ENCODE measurements at regions not wholly inside any gene's neighbourhood (a gene's known extent, or its start where the extent isn't known, plus 50 kb on each side); places are given as distances from the start of the nearest gene placed in this dataset.

GRCh38 chr17:36661047-36661666 is 59.8 kb downstream of the MRM1 start:
- peaks cover 37% of the 10 kb centered on the region for H3K27me3 Mint-ChIP-seq (ENCODE audit: low read depth)

GRCh38 chr17:36661688-36662087 is 60.3 kb downstream of the MRM1 start:
- Mint-ChIP-seq H3K9me3 (no peaks in the 10 kb centered on the region), H3K27me3 (ENCODE audit: low read depth) (peaks cover 35% of the 10 kb centered on the region), H3K4me1 (ENCODE audit: low read depth) (peaks cover 1% of the 10 kb centered on the region), H3K27ac (no peak overlapping the region), H3K4me3 (no peak overlapping the region), H3K36me3 (ENCODE audit: low read depth) (no peaks in the 10 kb centered on the region)
- DNase-seq (ENCODE audit: low spot score) = no peak

More at GRCh38 chr17:36661047-36661666, 59.8 kb downstream of the MRM1 start:
- DNase-seq (ENCODE audit: low spot score) = no peak
- Mint-ChIP-seq H3K36me3 (ENCODE audit: low read depth) (no peaks in the 10 kb centered on the region), H3K4me3 (no peak overlapping the region), H3K27ac (no peak overlapping the region), H3K9me3 (no peaks in the 10 kb centered on the region), H3K4me1 (ENCODE audit: low read depth) (peaks cover 1% of the 10 kb centered on the region)

- DNase-seq (ENCODE audit: low spot score) = no peak
Observed at GRCh38 chr17:36665417-36665816, 64.0 kb downstream of the MRM1 start.

GRCh38 chr17:36667922-36668321 is 66.5 kb downstream of the MRM1 start:
- Mint-ChIP-seq H3K9me3 (no peaks in the 10 kb centered on the region), H3K36me3 (ENCODE audit: low read depth) (no peaks in the 10 kb centered on the region), H3K4me3 (no peak overlapping the region), H3K27me3 (ENCODE audit: low read depth) (no peaks in the 10 kb centered on the region), H3K27ac (no peak overlapping the region), H3K4me1 (ENCODE audit: low read depth) (peaks cover 9% of the 10 kb centered on the region)
- no peak for DNase-seq (ENCODE audit: low spot score)

More at GRCh38 chr17:36665417-36665816, 64.0 kb downstream of the MRM1 start:
- H3K4me3 Mint-ChIP-seq = no peak overlapping the region
- H3K4me1 Mint-ChIP-seq (ENCODE audit: low read depth) = peaks cover 3% of the 10 kb centered on the region
- H3K27me3 Mint-ChIP-seq (ENCODE audit: low read depth) = peaks cover 10% of the 10 kb centered on the region
- H3K36me3 Mint-ChIP-seq (ENCODE audit: low read depth) = no peaks in the 10 kb centered on the region
- H3K9me3 Mint-ChIP-seq = no peaks in the 10 kb centered on the region
- H3K27ac Mint-ChIP-seq = no peak overlapping the region

- no peak overlapping the region for H3K4me3 Mint-ChIP-seq
- H3K4me1 Mint-ChIP-seq (ENCODE audit: low read depth) = peaks cover 18% of the 10 kb centered on the region
- H3K27ac Mint-ChIP-seq = no peak overlapping the region
- H3K9me3 Mint-ChIP-seq = no peaks in the 10 kb centered on the region
- DNase-seq (ENCODE audit: low spot score) = no peak
- H3K27me3 Mint-ChIP-seq (ENCODE audit: low read depth) = no peaks in the 10 kb centered on the region
- no peaks in the 10 kb centered on the region for H3K36me3 Mint-ChIP-seq (ENCODE audit: low read depth)
Observed at GRCh38 chr17:36668824-36669223, 67.4 kb downstream of the MRM1 start.

- Mint-ChIP-seq H3K27ac (no peak overlapping the region), H3K9me3 (no peaks in the 10 kb centered on the region), H3K27me3 (ENCODE audit: low read depth) (no peaks in the 10 kb centered on the region), H3K36me3 (ENCODE audit: low read depth) (no peaks in the 10 kb centered on the region), H3K4me3 (no peak overlapping the region), H3K4me1 (ENCODE audit: low read depth) (peaks cover 41% of the 10 kb centered on the region)
- no peak for DNase-seq (ENCODE audit: low spot score)
Observed at GRCh38 chr17:36671144-36671543, 69.8 kb downstream of the MRM1 start.

GRCh38 chr17:36672403-36672918 is 71.1 kb downstream of the MRM1 start:
- no peaks in the 10 kb centered on the region for H3K9me3 Mint-ChIP-seq
- H3K4me1 Mint-ChIP-seq (ENCODE audit: low read depth) = peaks cover 48% of the 10 kb centered on the region
- H3K36me3 Mint-ChIP-seq (ENCODE audit: low read depth) = no peaks in the 10 kb centered on the region
- H3K27ac Mint-ChIP-seq = peak overlapping the region; percentile 80
- DNase-seq (ENCODE audit: low spot score) = no peak
- H3K4me3 Mint-ChIP-seq = peak overlapping the region; percentile 68
- H3K27me3 Mint-ChIP-seq (ENCODE audit: low read depth) = no peaks in the 10 kb centered on the region

- Mint-ChIP-seq H3K4me1 (ENCODE audit: low read depth) (peaks cover 48% of the 10 kb centered on the region), H3K36me3 (ENCODE audit: low read depth) (no peaks in the 10 kb centered on the region), H3K9me3 (no peaks in the 10 kb centered on the region), H3K27me3 (ENCODE audit: low read depth) (no peaks in the 10 kb centered on the region), H3K4me3 (peak overlapping the region; percentile 68), H3K27ac (peak overlapping the region; percentile 80)
- no peak for DNase-seq (ENCODE audit: low spot score)
Observed at GRCh38 chr17:36673068-36673467, 71.7 kb downstream of the MRM1 start.

- DNase-seq (ENCODE audit: low spot score) = no peak
Observed at GRCh38 chr17:36673637-36674277, 72.4 kb downstream of the MRM1 start.

GRCh38 chr17:36674278-36674650 is 72.9 kb downstream of the MRM1 start:
- Mint-ChIP-seq H3K27me3 (ENCODE audit: low read depth) (no peaks in the 10 kb centered on the region), H3K9me3 (no peaks in the 10 kb centered on the region), H3K27ac (peak overlapping the region; percentile 92), H3K4me1 (ENCODE audit: low read depth) (peaks cover 45% of the 10 kb centered on the region), H3K4me3 (peak overlapping the region; percentile 68), H3K36me3 (ENCODE audit: low read depth) (no peaks in the 10 kb centered on the region)
- peak; percentile 62 for DNase-seq (ENCODE audit: low spot score)

More at GRCh38 chr17:36673637-36674277, 72.4 kb downstream of the MRM1 start:
- H3K27me3 Mint-ChIP-seq (ENCODE audit: low read depth) = no peaks in the 10 kb centered on the region
- peak overlapping the region; percentile 68 for H3K4me3 Mint-ChIP-seq
- no peaks in the 10 kb centered on the region for H3K9me3 Mint-ChIP-seq
- H3K36me3 Mint-ChIP-seq (ENCODE audit: low read depth) = no peaks in the 10 kb centered on the region
- peaks cover 48% of the 10 kb centered on the region for H3K4me1 Mint-ChIP-seq (ENCODE audit: low read depth)
- peak overlapping the region; percentile 92 for H3K27ac Mint-ChIP-seq

GRCh38 chr17:36675250-36675649 is 73.9 kb downstream of the MRM1 start:
- Mint-ChIP-seq H3K4me3 (peak overlapping the region; percentile 73), H3K4me1 (ENCODE audit: low read depth) (peaks cover 45% of the 10 kb centered on the region), H3K36me3 (ENCODE audit: low read depth) (no peaks in the 10 kb centered on the region), H3K9me3 (no peaks in the 10 kb centered on the region), H3K27ac (peak overlapping the region; percentile 92), H3K27me3 (ENCODE audit: low read depth) (no peaks in the 10 kb centered on the region)
- peak; percentile 30 for DNase-seq (ENCODE audit: low spot score)

- H3K9me3 Mint-ChIP-seq = no peaks in the 10 kb centered on the region
- peak overlapping the region; percentile 73 for H3K4me3 Mint-ChIP-seq
- H3K27me3 Mint-ChIP-seq (ENCODE audit: low read depth) = no peaks in the 10 kb centered on the region
- no peak for DNase-seq (ENCODE audit: low spot score)
- no peaks in the 10 kb centered on the region for H3K36me3 Mint-ChIP-seq (ENCODE audit: low read depth)
- H3K27ac Mint-ChIP-seq = peak overlapping the region; percentile 92
- peaks cover 45% of the 10 kb centered on the region for H3K4me1 Mint-ChIP-seq (ENCODE audit: low read depth)
Observed at GRCh38 chr17:36675786-36676185, 74.4 kb downstream of the MRM1 start.

- H3K27me3 Mint-ChIP-seq (ENCODE audit: low read depth) = no peaks in the 10 kb centered on the region
- no peak overlapping the region for H3K27ac Mint-ChIP-seq
- DNase-seq (ENCODE audit: low spot score) = no peak
- H3K36me3 Mint-ChIP-seq (ENCODE audit: low read depth) = no peaks in the 10 kb centered on the region
- peaks cover 19% of the 10 kb centered on the region for H3K4me1 Mint-ChIP-seq (ENCODE audit: low read depth)
- H3K9me3 Mint-ChIP-seq = no peaks in the 10 kb centered on the region
- H3K4me3 Mint-ChIP-seq = no peak overlapping the region
Observed at GRCh38 chr17:36679815-36680467, 78.6 kb downstream of the MRM1 start.

GRCh38 chr17:36680701-36681202 is 79.4 kb downstream of the MRM1 start:
- H3K4me1 Mint-ChIP-seq (ENCODE audit: low read depth) = peaks cover 11% of the 10 kb centered on the region
- DNase-seq (ENCODE audit: low spot score) = no peak
- H3K4me3 Mint-ChIP-seq = no peak overlapping the region
- no peaks in the 10 kb centered on the region for H3K27me3 Mint-ChIP-seq (ENCODE audit: low read depth)
- H3K27ac Mint-ChIP-seq = no peak overlapping the region
- no peaks in the 10 kb centered on the region for H3K36me3 Mint-ChIP-seq (ENCODE audit: low read depth)
- no peaks in the 10 kb centered on the region for H3K9me3 Mint-ChIP-seq

Measured in T-helper 2 cell treated with Interferon-gamma antibody and Interleukin-4, amounts not matched to agents 5 μg/mL and 100 μg/mL, for 36 hours (primary cell).